ENCODE measurements at regions not wholly inside any gene's neighbourhood (a gene's known extent, or its start where the extent isn't known, plus 50 kb on each side); places are given as distances from the start of the nearest gene placed in this dataset.
"Not testable (repeated sequence)": the region's sequence is repeated elsewhere in the genome, so short reads cannot be mapped to it uniquely, and the experiment has no call there.

DNA sequence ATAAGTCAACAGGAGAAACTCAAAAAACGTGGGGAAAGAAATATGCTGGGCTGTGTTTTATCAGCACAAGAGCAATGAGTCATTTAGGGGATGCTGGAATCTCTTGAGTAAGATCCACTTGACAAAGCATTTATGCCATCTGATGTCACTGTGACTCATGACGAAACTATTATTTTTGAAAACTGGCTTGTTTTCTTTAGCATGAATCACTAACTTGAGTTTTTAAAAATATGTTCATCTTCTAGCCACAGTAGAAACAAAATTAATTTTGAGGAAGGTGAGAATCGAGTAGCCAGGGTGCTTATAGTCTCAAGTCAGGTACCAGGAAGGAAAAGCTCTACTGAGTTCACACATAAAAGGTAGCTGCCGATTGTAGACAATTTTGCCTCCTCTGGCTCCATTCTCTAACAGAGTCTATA, 456.2 kb upstream of the MGAT4C start:
- intact Hi-C loops (cut with micrococcal nuclease): no loop called here

DNA sequence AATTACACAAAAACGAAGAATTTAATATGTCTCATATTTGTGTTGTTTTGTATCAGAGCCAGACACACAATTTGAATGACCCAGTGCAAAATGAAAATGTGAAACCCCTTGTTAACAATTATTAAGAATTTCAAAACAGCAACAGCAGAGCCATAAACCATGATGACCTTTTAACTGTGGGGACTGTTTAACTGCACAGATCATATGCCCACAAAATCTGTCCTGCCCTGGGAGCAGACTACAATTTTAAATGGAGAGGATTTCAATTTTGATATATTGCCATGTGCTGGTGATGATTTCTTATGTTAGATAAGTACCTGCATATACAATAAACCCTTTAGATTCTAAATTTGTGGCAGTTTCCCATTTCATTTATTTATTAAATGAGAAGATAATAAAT, 455.5 kb upstream of the MGAT4C start:
- intact Hi-C loops (cut with micrococcal nuclease): no loop called here

DNA sequence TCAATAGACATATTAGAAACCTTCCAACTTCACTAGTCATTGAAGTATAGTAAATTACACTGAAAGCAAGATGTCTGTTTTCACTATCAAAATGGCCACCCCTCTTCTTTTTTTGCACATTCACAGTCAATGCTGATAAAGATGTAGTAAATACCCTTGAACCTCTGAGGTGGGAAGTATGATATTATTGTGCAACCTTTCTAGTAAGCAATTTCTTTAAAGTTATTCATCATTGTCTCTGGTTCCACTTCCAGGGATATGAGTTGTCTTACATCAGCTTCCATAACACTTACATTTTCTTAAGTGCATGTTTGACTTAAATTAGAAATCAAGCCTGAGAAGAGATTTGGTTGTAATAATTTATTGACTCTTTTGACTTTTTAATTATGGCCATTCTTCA, 453.9 kb upstream of the MGAT4C start:
- intact Hi-C loops (cut with micrococcal nuclease): no loop called here

DNA sequence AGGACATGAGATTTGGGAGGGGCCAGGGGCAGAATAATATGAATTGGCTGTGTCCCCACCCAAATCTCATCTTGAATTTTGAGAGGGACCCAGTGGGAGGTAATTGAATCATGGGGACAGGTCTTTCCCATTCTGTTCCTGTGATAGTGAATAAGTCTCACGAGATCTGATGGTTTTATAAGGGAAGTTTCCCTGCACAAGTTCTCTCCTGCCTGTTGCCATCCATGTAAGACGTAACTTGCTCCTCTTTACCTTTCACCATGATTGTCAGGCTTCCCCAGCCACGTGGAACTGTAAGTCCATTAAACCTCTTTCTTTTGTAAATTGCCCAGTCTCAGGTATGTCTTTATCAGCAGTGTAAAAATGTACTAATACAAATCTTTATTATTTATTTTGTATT, 452.8 kb upstream of the MGAT4C start:
- intact Hi-C loops (cut with micrococcal nuclease): not testable (repeated sequence)

DNA sequence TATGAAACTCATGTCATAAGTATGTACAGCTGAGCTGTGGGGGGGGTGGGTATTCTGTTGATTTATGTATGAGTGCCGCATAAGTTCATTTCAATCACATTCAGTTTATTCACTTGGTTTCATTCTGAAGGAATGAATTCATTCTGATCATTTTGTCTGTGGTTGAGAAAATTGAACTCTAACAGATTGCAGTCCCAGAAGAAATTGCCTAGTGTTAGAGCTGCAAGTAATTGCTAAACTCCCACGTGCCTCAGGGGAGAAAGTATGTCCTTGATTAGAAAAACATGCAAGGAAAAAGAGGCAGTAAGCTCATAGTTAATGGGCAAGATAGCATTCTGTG, 442.4 kb upstream of the MGAT4C start:
- intact Hi-C loops (cut with micrococcal nuclease): no loop called here

DNA sequence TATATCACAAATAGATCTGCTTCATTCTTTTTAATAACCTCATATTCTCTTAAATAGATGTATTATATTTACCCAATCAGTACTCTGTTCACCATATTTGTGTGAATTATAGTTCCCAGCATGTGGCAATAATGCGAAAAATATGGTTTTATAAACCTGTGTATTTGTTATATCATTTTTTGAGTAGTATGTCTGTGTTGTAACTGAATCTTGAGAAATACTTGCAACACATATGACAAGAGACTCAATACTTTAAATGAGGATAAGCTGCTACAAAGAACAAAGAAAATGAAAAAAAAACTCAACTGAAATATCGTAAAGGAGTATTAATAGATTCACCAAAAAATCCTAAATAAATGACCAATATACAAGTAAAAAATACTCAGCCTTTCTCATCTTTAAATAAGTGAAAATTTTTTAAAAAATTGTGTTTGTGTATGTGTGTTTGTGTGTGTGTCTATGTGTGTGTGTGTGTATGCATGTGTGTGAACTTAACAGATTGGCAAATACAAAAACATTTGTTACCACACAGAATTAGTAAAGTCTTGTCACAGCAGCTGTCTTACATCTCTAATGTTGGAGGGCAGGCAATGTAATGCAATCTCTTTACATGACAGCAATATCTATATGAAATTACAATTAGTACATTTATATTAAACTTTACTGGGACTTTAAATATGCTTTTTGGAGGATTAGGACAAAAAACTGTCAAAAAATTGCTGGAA, 441.9 kb upstream of the MGAT4C start:
- intact Hi-C loops (cut with micrococcal nuclease): no loop called here

DNA sequence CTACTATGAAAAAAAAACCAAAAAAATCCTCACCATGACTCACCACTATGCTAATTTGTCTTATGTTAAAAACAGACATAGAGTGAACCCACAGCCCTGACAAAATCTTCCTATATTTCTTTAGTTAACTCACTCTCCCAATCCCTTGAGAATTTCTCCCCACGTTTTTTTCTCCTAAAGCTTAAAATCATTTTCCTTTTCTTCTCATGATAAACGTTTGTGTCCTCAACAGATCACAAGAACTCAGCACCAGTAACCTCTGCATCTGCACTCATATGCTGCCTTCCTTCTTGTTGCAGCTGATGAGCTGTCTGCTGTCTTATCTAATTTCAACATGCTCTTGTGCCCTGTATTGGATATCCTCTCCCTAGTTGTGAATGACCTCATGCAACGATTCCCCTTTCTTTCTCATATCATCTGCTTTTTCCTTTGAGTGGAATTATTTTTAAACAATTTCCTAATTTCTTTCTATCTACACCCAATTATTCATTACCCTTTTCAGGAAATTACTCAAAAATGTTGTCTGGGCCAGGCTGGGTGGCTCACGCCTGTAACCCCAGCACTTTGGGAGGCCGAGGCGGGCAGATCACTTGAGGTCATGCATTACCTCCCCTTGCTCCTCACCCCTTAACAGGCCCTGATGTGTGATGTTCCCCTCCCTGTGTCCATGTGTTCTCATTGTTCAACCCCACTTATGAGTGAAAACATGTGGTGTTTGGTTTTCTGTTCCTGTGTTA, 427.5 kb upstream of the MGAT4C start:
- intact Hi-C loops (cut with micrococcal nuclease): no loop called here

DNA sequence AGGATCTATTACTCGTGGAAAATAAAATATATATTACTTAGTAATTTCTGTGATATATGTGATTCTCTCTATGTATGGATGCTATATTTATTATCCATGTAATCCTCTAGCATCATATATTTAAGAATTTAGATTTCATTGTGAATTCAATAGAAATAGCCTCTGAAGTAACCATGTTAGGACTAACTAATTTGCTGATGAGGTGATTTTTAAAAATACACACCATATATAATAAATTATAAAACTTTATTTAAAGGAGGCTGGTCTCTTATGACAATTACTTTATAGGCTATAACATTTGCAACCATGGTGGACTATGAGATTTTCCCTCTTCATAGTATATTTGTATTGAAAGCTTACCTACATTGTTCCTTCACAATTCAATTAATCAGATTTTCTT, 424.9 kb upstream of the MGAT4C start:
- intact Hi-C loops (cut with micrococcal nuclease): no loop called here

DNA sequence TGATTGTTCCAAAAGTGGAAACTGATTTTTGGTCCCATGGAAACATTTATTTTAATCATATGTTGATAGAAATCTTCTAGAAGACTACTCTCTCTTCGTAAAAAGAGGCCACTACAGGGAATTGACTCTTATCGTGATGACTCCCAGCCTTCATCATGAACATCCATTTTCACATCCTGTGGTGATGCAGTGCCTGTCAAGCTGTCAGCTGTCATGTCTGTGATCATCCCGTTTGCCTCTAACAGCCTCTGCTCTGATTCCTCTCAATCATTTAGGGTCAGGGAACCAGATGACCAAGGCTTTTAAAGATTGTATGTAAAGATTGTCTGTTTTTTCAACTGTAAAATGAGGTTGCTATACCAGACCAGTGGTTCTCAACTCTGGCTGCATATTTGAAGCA, 419.0 kb upstream of the MGAT4C start:
- intact Hi-C loops (cut with micrococcal nuclease): no loop called here

DNA sequence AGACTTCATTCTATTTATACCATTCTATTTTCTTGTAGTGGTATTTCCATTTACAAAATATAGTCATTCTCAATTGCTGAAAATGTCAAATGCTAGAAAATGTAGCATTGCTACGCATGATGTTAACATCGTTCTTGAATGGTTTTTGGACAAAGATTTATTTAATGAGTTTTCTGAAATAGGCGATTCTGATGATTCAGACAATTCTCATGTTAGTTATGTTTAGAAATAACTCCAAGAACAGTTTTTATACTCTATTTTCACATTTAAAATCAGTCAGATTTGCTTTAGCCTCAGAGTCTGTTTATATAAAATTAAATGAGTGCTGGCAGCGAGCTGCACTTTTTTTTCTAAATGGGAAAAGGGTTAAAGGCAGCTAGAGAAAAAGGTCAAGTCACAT, 414.8 kb upstream of the MGAT4C start:
- intact Hi-C loops (cut with micrococcal nuclease): no loop called here

DNA sequence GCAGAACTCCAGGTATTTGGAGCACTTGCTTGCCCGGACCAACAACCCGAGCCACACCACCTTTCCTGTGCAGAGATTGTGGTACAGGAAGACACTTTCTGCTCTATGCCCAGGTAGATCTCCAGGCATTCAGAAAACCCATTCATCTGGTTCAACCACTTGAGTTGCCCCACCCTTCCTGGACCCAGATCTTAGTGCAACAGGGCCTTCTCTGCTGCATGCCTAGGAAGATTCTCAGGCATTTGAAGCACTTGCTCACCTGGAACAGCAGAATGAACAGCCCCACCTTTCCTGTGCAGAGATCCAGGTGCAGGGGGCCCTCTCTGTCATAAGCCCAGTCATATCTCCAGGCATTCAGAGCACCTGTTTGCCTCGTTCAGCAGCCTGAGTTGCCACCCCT, 412.8 kb upstream of the MGAT4C start:
- intact Hi-C loops (cut with micrococcal nuclease): no loop called here

DNA sequence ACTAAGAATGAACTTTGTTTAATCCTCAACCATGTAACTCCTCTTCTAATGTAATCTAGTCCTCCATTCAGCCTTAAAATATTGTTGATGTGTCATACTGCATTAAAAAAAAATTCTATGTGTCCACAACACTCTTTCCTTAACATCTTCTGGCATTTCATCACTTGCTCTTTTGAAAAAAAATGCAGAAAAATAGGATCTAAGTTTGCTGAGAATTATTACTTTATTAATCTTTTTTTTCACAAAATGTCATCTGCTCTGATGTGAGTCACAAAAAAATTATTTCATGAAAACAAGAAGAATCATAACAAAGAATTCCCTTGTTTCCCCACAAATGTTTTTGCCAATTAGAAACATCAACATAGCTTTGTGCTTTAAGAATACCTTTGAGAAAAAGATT, 410.1 kb upstream of the MGAT4C start:
- intact Hi-C loops (cut with micrococcal nuclease): no loop called here

DNA sequence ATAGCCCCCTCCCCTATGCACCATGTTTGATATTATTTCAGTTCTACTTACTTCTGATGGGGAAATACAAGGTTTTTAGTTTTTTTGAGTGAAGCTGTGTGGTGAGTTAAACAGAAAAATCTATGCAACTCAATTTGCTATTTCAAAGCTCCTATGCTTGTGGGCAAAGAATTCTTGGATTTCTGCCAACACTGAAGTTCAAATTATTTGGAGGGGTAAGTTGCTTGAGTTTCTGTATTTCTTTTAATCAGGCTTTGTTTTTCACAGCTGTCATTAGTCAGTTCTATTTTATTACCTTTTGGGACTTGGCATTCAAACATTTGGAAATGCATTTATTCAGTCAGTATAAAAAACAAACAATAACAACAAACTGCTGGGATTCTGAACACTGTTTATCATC, 407.5 kb upstream of the MGAT4C start:
- intact Hi-C loops (cut with micrococcal nuclease): no loop called here

DNA sequence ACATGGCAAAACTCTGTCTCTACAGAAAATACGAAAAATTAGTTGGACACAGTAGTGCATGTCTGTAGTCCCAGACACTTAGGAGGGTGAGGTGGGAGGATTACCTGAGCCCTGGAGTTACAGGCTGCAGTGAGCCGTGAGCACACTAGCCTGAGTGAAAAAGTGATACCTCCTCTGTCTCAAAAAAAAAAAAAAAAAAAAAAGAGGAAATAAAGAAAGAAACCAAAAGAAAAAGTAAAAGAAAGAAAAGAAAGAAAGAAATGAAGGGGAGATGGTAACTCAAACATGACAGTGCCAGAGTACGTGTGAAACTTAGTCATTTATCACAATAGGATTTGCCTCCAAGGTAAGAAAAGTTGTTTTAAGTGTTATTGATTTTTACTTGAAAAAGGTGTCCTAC, 407.0 kb upstream of the MGAT4C start:
- intact Hi-C loops (cut with micrococcal nuclease): no loop called here

DNA sequence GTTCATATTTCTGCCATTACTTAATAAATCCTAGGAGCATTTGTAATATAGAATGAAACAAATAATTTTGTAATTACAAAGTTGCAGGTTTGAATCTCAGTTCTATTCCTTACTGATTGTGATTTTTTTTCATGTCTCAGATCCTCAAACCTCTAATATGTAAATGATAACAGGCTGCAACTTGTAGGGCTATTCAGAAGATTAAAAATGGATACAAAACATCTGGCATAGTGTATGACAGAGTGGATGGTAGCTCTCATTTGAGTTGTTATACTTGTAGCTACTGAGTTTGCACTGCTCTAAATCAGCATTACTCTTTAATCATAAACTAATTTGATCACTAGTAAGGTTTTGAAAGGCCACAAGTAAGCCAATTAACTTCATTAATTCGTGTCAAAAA, 406.3 kb upstream of the MGAT4C start:
- intact Hi-C loops (cut with micrococcal nuclease): no loop called here

DNA sequence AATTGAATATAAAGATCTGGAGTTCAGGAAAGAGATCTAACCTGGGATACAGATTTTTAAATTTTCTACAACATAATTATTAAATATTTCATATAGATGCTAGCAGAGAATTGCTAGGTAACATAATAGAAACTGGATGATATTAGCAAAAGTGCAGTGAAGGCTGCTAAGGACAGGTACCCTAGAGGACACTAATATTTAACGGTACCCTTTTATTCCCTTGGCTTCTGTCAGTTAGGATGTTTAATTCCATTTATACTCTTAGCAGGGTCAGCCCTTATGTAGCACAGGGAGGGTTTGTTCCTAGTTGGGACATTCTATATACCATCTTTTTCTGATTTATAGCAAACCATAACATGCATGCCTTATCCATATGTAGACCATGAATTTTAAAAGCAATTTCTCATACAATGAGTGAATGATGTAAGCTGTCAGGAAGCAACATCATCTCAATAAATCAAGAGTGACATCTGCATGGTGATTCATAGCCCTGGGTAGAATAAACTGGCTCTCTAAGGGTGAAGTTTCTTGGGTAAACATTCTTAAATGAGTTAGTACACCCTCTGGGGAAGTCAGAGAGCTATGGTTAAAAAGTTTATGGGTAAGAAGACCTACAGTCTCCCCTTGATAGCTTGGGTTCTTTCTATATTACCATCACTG, 404.4 kb upstream of the MGAT4C start:
- intact Hi-C loops (cut with micrococcal nuclease): no loop called here

DNA sequence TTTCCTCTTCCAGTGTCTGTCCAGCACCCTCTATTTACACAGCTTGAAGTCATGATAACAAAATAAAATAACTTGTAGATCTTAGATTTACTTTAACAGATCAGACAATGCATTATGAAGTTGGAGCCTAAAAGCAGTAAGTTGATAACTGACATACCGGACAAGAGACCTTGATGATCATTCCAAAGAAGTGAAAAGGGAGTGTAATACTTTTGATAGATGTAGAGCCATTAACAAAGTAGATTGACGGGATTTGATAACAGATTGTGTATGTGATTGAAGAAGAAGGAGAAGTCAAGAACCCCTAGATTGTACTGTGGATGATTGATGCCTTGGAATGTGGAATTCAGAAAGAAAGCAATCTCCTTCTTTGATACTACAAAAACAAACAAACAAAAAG, 403.8 kb upstream of the MGAT4C start:
- intact Hi-C loops (cut with micrococcal nuclease): no loop called here

DNA sequence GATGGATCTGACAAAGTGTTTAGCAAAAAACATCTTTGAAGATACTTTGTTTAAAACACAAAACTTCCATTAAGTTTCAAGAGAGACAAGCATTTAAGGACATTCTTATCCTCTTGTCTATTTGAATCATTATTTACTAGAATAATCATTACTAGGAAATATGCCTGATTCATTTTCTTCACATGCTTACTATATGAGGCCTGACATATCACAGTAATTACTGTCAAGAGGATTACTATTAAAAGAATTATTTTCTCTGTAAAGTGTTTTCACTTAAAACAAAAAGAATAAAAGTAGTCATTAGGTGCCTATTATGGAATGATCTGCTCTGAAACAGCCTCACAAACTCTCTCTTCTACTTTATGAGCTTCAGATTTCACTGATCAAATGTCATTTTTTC, 402.1 kb upstream of the MGAT4C start:
- intact Hi-C loops (cut with micrococcal nuclease): no loop called here

DNA sequence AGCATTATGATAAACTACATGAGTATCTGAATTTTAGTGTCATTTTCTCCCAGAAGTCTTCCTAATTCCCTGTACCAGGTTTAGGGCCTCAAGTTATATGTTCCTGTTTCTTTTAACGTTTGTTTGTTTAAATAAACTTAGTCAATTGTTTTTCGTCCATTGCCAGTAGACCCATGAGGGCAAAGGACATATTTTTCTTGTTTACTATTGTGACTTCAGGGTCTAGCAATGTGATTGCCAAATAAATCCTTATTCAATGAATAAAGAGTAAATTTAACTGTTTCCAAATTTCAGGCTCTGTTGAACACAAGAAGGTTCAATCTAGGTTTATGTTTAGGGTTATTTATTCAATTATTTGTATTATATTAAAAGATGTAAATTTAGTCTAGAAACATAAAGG, 391.6 kb upstream of the MGAT4C start:
- intact Hi-C loops (cut with micrococcal nuclease): no loop called here

DNA sequence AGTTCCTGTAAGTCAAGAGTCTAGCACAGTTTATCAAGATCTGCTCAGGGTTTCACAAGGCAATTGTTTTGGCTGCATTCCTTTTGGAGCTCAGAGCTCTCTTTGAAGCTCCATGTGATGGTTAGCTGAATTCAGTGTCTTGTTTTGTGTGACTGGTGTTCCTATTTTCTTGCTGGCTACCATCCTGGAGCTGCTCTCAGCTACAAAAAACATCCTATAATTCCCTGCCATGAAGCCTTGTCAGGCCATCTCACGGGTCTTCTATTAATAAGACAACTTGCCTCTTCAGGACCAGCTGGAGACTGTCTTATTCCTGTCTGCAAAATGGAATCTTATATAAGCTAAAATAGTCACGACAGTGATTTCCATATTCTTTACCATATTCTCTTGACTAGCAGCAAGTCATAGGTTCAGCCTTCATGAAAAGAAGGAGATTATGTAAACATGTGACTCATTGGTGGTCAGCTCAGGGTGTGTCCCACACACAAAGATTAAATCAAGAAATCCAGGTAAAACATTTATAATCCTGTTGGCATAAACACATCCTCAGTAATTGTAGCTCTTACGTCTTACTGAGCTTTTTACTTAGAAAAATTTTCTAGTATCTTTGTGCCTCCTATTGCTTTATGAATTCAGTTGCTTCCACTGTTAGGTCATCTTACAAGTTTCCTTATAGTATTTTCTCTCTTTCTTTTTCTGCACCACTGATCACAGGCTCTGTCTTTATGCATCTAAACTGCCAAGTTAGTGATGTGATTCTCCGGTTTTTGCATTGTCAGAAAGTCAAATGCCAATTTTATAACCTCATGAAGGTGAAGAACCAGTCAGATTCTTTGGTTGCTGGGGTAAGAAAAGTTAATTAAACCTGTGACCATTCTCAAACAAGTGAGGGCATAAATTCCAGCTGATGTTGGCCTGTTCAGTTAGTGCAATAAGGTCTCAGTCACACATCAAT, 378.5 kb upstream of the MGAT4C start:
- intact Hi-C loops (cut with micrococcal nuclease): no loop called here

DNA sequence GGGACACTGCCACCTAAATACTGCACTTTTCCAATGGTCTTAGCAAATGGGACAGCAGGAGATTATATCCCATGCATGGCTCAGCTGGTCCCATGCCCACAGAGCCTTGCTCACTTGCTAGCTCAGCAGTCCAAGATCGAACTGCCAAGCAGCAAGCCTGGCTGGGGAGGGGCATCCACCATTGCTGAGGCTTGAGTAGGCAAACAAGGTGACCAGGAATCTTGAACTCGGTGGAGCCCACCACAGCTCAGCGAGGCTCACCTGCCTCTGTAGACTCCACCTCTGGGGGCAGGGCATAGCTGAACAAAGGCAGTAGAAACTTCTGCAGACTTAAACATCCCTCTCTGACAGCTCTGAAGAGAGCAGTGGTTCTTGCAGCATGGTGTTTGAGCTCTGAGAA, 370.8 kb upstream of the MGAT4C start:
- intact Hi-C loops (cut with micrococcal nuclease): no loop called here

DNA sequence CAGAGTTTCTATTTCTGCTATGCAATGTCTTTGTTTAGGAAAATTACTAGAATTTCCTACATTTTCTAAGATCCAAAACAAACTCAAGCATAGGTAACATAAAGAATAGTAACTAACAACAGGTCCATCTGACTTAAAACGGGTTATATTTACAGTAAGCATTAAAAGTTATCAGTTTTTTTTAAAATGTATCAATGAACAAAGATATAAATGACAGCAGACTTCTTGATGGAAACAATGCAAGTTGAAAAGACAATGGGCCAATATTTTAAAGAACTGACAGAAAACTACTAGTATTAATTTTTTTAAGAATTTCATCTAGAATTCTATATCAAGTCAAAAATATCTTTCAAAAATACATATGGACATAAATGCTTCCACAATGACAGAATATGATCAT, 367.1 kb upstream of the MGAT4C start:
- intact Hi-C loops (cut with micrococcal nuclease): no loop called here
